Pancreas (tissue), 10 donors: ENCODE measurements at regions not wholly inside any gene's neighbourhood (a gene's known extent, or its start where the extent isn't known, plus 50 kb on each side); places are given as distances from the start of the nearest gene placed in this dataset.

ENCODE experiments used
- ATAC-seq, 4 donors: fragments of 200-7000 bp; cut with Tn5 transposase; one replicate each; pipeline versions ENCODE4 v1.8.0 to v1.9.1; 2020; ENCODE audit warnings: mild to moderate bottlenecking in 4 of 4, moderate library complexity in 4 of 4
- DNase-seq, 6 donors: peaks; one replicate each; pipeline ENCODE4 v3.0.0-alpha.2; 2020
- FAIRE-seq: peaks from 2 replicates; lab custom pipeline; 2012; peaks lifted over from hg19 to GRCh38; lab: Jason Lieb, UNC
- H3K27ac ChIP-seq, 4 donors: fragments of 200-600 bp; sonication (generic); 1 replicate in 3 of 4; 2 replicates in 1 of 4; pipeline versions ENCODE4 v1.5.0 to v1.8.0; 2020
- H3K27me3 ChIP-seq, 4 donors: fragments of 200-600 bp; one replicate each; pipeline ENCODE4 v1.8.0; 2021
- H3K36me3 ChIP-seq, 3 donors: fragments of 200-600 bp; sonication (generic) in 1 of 3; one replicate each; pipeline versions ENCODE4 v1.5.0 to v1.8.0; 2020 to 2021
- H3K4me1 ChIP-seq, 3 donors: fragments of 200-600 bp; one replicate each; pipeline ENCODE4 v1.8.0; 2021
- H3K4me3 ChIP-seq, 4 donors: fragments of 200-600 bp; sonication (generic) in 2 of 4; one replicate each; pipeline versions ENCODE4 v1.5.0 to v1.8.0; 2020 to 2021
- H3K9me3 ChIP-seq, 4 donors: fragments of 200-600 bp; one replicate each; pipeline ENCODE4 v1.8.0; 2021
- WGBS, 2 donors: extraction: QIAGEN DNeasy Blood & Tissue Kit; methylation state at CpG; one replicate each; pipeline ENCODE4 v1.1.7; 2013; 5-methylcytosine and 5-hydroxymethylcytosine counted together
- intact Hi-C, 3 donors: fragments of 100-400 bp; cut with DNase I; formaldehyde crosslinking; loops; one replicate each; pipeline versions ENCODE4 v1.11.1 to v1.14.2; 2022
- TF ChIP-seq, protein P1 (sequence below), 4 donors: fragments of 200-600 bp; sonication (generic) in 3 of 4; IDR thresholded peaks; one replicate each; pipeline versions ENCODE4 v1.5.0 to v1.8.0; 2021; ENCODE audit warnings: antibody characterized with exemption in 4 of 4
- donor health status: healthy with polysubstance abuse.
- donor health status: DM: no; HTN: no; CAD: no; lungs with moderate emphysema.
- donor health status: DM: no; HTN: no; CAD: no.
- donor health status: control.
- donor health status: control.
- donor health status: Bipolar disorder and iron deficiency.
- donor health status: DM: yes; HTN: yes; CAD: no.
- donor health status: DM: no; HTN: no; CAD: no.
- donor health status: DM: no; HTN: no; CAD: no.
- donor health status: DM: yes; HTN: yes; CAD: no.

DNA sequence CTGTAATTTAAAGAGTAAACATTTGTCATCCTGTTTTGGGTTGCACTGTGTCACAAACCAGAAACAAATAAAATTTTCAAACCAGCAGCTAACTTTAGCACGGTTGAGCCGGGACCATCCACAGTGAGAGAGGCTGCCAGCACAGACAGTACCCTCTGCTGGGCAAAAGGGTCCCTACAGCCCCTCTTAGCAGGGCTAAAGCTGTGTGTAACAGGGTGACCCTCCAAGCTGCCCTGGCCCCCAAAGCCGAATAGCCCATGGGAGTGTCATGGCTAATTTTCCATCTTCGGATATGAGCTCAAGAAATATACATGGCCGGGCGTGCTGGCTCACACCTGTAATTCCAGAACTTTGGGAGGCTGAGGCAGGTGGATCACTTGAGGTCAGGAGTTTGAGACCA lies 157.1 kb upstream of the GRIN2B start:
- intact Hi-C loops, result no loop called here
- no peak for ATAC-seq
- FAIRE-seq, result no peak
- no peak for DNase-seq
- Histone ChIP-seq H3K27me3 (no peaks in the 10 kb centered on the region), H3K36me3 (no peaks in the 10 kb centered on the region), H3K9me3 (no peaks in the 10 kb centered on the region), H3K4me3 (no peak overlapping the region), H3K27ac (no peak overlapping the region), H3K4me1 (no peaks in the 10 kb centered on the region)
- TF ChIP-seq, protein P1, sequence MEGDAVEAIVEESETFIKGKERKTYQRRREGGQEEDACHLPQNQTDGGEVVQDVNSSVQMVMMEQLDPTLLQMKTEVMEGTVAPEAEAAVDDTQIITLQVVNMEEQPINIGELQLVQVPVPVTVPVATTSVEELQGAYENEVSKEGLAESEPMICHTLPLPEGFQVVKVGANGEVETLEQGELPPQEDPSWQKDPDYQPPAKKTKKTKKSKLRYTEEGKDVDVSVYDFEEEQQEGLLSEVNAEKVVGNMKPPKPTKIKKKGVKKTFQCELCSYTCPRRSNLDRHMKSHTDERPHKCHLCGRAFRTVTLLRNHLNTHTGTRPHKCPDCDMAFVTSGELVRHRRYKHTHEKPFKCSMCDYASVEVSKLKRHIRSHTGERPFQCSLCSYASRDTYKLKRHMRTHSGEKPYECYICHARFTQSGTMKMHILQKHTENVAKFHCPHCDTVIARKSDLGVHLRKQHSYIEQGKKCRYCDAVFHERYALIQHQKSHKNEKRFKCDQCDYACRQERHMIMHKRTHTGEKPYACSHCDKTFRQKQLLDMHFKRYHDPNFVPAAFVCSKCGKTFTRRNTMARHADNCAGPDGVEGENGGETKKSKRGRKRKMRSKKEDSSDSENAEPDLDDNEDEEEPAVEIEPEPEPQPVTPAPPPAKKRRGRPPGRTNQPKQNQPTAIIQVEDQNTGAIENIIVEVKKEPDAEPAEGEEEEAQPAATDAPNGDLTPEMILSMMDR (IDR thresholded peaks at IDR 0.05), result no peak
- 62 to 64% methylated on average over 6 of the region's 6 CpGs for WGBS, 2 donors

DNA sequence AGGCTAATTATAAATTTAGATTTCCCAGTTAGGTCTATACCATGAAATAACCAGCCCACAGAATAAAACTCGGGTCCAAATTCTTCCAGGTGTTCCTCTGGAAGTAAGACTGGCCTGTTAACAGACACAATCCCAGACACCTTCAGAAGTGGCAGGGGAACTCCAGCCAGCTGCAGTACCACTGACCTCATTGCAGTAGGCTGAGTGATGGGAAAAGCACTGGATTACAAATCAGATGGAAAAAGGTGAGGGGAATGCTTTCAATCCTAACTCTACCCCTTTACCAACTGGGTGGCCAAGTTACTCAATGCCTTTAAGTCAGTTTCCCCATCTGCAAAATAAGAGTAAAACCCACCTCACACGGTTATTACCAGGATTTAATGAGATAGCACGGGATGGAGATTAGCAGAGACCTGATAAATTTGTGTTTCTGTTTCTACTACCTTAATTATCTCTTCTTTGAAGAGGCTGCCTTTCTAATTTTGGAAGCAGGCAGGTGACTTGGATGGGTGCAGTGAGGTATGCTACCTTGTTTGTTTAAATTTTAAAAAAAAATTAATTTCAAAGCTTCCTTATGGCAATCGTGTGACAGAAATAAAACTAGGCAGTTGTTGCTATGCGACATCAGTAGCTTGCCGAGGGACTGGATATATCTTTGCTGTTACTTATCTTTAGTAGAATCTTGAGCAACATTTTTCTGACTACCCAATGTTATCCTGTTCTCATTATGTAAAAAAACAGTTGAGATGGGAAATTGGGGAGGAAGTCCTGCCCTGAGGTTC lies 167.3 kb upstream of the GRIN2B start:
- FAIRE-seq, result no peak
- no peaks in the 10 kb centered on the region for H3K27me3 ChIP-seq
- no peak for ATAC-seq
- 48% methylated on average over 6 of the region's 6 CpGs for WGBS, 2 donors
- H3K27ac ChIP-seq, result no peak overlapping the region
- no peaks in the 10 kb centered on the region for H3K36me3 ChIP-seq
- no peak overlapping the region for H3K4me3 ChIP-seq
- intact Hi-C loops, result no loop called here
- DNase-seq, result no peak
- H3K4me1 ChIP-seq, result no peaks in the 10 kb centered on the region
- TF ChIP-seq, protein P1 (IDR thresholded peaks at IDR 0.05), result no peak
- no peaks in the 10 kb centered on the region for H3K9me3 ChIP-seq

GRCh38 chr12:14153803-14154202 lies 172.4 kb upstream of the GRIN2B start:
- H3K36me3 ChIP-seq, result no peaks in the 10 kb centered on the region
- H3K9me3 ChIP-seq, result no peaks in the 10 kb centered on the region
- no peaks in the 10 kb centered on the region for H3K27me3 ChIP-seq
- TF ChIP-seq, protein P1 (IDR thresholded peaks at IDR 0.05), result no peak
- FAIRE-seq, result no peak
- no peak overlapping the region for H3K4me3 ChIP-seq
- H3K4me1 ChIP-seq, result no peaks in the 10 kb centered on the region
- intact Hi-C loops, result no loop called here
- no peak overlapping the region for H3K27ac ChIP-seq
- 58 to 64% methylated on average over 1 of the region's 1 CpG for WGBS, 2 donors
- no peak for ATAC-seq
- no peak for DNase-seq

GRCh38 chr12:14156606-14157005 lies 175.2 kb upstream of the GRIN2B start:
- FAIRE-seq, result no peak

More at GRCh38 chr12:14156606-14157005, 175.2 kb upstream of the GRIN2B start:
- Histone ChIP-seq H3K36me3 (no peaks in the 10 kb centered on the region), H3K9me3 (no peaks in the 10 kb centered on the region), H3K27me3 (no peaks in the 10 kb centered on the region), H3K4me1 (no peaks in the 10 kb centered on the region), H3K4me3 (no peak overlapping the region), H3K27ac (no peak overlapping the region)
- TF ChIP-seq, protein P1 (IDR thresholded peaks at IDR 0.05), result no peak
- no peak for ATAC-seq
- no peak for DNase-seq
- intact Hi-C loops, result no loop called here
- WGBS, 2 donors, result 49 to 78% methylated on average over 2 of the region's 2 CpGs
